ENCODE measurements at regions not wholly inside any gene's neighbourhood (a gene's known extent, or its start where the extent isn't known, plus 50 kb on each side); places are given as distances from the start of the nearest gene placed in this dataset.
"Not testable (repeated sequence)": the region's sequence is repeated elsewhere in the genome, so short reads cannot be mapped to it uniquely, and the experiment has no call there.

DNA sequence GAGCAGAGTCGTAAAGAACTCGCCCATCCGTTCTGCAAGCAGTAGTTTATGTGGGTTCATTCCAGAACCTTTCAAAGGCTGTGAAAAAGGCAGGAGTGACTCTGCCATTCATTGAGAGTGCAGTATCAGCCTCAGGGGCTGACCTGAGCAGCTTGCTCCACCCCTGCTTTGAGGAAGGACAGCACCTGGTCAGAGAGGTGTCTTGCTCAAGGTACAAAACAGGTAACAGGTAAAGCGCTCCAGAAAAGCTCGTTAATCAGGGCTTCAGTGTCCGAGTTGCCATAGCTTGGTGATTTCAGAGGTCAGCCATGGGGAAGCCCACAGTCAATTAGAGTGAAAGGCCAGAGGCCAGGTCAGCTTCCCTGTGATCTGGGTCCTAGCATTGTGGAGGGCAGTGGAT lies 251.1 kb downstream of the ABCC12 start:
- no peak for DNase-seq

DNA sequence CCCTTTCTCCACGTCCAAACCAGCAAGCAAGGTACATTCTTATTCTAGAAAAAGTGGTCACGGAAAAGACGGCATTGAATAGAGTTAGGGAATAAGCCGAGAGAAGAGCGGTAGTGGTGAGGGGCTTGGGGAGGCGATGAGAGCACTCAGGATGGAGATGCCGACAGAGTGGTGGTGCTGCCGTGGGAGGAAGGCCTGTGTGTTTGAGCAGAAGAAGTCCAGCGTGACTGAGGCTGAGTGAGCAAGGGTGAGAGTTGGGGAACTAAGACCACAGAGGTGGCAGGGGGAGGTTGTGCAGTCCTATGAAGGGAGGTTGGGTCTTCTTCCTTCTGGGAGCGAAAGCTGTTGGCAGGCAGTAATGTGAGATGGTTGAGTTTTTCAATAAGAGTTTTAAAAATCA lies 252.3 kb downstream of the ABCC12 start:
- DNase-seq = no peak

DNA sequence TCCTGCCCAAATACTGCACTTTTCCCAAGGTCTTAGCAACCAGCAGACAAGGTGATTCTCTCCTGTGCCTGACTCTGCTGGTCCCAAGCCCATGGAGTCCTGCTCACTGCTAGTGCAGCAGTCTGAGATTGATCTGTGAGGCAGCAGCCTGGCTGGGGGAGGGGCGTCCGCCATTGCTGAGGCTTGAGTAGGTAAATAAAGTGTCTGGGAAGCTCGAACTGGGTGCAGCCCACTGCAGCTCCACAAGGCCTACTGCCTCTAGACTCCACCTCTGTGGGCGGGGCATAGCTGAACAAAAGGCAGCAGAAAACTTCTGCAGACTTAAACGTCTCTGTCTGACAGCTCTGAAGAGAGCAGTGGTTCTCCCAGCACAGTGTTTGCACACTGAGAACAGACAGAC lies 258.7 kb downstream of the ABCC12 start:
- DNase-seq = not testable (repeated sequence)

DNA sequence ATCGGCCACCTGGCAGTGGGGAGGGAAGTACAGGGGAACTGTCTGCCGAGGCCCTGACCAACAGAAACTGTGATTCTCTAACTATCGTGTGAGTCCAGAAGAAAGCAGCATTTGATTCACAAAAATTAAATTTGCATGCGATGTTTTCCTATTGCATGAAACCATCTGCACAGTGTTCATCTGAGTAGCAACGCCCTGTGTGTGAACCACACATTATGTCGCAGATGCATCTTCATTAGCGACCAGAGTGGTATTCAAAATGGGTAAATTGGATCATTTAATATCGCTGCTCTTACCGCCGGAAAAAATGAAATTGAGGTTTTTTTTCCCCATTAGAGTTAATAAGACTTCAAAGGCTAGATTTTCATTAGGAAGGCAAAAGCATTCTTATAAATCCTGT lies 260.6 kb downstream of the ABCC12 start:
- DNase-seq = no peak

DNA sequence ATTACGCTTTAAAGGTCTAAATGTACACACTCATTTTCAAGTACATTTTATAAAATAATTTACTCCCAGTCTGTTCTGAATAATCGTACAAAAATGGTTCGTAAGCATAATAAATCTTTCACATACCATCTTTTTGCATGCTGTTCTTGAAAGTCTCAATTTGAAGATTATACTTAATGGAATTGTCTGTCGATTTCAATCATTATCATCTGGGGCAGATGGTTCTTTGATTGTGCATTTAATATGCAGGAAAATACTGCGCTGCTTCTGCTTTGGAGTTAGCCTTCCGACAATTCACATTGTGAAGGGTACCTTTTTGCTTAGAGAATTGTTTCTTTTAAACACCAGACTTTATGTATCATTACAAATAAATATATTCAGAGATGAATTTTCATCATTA lies 262.8 kb downstream of the ABCC12 start:
- DNase-seq = no peak

DNA sequence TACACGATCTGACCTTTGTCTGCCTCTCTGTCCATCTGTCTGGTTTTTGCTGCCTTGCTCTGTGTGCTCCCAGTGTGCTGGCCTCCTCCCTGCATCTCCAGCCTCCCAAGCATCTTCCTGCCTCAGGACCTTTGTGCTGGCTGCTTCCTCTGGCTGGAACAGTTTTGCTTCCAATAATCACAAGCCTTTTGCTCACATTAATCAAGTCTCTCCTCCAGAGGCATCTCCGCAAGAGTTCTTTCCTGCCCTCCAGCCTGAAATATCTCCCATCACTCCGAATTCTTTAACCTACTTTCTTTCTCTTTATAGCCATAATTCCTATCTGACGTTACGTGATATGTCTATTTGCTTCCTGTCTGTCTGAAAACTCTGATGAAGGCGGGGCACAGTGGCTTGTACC lies 267.1 kb downstream of the ABCC12 start:
- DNase-seq = no peak

DNA sequence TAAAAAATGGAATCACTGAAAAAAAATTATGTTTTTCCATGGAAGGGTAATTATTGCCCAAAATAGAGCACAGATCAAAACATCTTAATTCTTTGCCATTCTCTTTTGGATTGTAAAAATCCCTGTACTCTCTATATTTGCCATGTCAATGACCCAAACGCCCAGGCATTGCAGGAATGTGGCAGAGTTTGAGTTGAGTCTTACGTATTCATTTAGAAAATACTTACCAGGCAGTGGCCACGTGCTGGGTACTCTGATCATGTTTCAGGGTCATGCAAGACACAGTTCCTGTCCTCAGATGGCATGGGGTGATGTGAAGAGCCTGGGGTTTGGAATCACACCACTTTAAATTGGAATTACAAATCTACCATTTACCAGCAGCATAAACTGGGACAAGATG lies 267.7 kb downstream of the ABCC12 start:
- DNase-seq = no peak

DNA sequence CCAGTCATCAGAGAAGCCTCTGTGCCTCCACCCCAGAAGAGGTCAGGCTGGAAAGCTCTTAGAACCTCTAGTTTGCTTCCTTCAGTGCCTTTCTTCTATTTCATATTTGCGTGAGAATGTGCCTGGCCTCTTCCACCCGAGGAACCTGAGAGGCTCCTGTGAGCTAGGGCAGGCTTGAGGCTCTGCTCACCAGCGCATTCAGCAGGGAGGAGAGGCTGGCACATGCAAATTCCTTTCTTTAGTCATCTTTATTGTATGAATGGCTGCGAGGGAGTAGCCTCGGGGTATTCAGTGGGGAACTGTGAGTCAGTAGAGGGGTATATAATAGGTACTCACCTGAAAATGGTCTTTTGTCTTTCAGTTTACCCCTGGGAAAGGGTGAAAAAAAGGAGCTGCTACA lies 268.3 kb downstream of the ABCC12 start:
- no peak for DNase-seq

DNA sequence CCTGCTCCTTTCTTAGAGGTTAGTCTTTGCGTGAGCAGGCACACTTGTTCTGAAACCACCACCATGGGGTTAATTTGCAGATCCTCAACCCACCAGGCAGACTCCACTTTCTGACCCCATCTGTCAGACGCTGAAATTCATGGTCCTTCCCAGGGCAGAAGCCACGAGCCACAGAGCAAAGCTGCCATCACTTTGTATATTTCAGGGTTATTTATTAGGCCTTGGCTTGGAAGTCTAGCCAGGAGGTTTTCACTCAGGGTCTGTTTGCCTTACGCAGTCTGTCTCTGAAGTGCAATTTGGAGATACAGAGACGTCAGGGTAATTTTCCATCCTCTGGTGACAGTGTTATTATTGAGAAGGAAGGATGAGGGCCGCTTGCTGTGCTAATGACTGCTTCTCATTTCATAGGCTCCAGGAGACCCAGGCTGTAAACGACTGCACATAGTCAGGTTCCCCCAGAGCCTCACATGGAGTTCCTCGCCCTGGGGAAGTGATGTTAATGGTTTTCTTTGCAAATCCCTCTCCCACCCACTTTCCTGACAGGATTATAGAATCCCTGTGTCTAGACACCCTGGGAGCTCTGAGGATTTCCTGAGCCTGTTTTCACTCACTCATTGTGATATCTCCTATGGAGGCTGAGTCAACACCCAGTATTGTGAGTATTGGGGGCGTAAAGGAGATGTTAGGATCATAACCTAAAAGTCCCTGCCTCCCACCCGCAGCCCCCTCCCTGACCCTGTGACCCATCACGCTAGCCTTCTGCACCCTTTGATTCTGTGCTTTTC lies 269.0 kb downstream of the ABCC12 start:
- peak; percentile 21 for DNase-seq

DNA sequence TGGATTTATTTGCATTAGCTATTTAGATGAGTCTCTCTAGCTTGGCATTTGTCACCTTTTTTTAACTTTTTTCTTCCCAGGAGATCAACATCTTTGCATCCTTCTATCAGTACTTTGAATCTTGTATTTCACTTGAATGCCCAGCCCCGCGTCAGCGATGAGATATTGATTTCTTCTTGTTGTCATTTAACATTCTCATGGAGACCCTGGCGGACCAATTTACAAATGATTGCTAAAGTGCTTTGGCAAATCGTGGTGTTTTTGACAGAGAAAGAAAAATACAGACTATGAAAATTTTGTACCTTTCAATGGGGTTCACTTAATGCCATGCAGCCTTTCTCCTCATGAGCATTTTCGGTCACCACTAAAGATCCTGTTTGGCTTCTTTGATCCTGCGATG lies 269.7 kb downstream of the ABCC12 start:
- DNase-seq = no peak

DNA sequence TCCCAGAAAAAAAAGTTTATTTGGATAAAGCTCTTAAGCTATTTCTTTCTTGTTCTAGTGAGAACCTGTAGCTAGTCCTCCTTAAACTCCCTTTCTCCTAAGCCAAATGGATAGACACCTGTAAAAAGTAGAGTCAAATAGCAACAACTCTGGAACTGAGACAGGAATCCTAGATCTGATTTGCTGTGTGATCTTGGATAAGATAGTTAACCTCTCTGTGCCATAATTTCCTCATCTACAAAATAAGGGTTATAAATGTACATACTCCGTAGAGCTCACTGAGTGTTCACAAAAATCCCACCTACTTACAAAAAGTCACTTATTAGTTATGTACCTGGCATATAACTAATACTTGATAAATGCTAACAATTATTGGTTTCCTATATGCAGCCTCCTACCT lies 270.3 kb downstream of the ABCC12 start:
- DNase-seq = no peak

DNA sequence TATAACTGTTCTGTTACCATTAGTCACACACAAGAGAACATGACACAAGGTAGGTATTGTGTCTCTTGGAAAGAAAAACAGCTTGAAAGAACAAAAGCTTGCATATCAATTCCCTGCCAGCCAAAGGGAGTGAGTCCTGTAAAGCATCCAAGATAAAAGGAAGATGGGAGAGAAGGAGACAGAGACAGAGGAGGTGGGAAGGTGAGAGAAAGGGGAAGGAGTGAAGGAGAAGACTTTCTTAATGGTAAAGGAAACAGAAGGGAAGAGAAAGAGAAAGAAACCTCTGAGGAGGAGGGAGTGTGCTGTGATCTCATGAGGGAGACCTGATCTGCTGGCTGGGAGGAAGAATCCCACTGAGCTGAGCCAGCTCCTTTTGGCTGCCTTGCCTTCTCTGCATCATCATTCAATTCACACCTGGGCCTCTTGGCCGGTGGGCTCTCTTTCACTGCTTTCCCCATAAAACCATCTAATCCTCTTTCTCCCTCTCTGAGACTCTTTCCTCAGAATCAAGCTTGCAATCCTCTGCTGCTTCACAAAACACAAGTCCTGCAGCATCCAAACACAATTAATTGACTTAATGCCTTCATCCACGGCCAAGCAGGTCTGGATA lies 271.6 kb downstream of the ABCC12 start:
- no peak for DNase-seq

DNA sequence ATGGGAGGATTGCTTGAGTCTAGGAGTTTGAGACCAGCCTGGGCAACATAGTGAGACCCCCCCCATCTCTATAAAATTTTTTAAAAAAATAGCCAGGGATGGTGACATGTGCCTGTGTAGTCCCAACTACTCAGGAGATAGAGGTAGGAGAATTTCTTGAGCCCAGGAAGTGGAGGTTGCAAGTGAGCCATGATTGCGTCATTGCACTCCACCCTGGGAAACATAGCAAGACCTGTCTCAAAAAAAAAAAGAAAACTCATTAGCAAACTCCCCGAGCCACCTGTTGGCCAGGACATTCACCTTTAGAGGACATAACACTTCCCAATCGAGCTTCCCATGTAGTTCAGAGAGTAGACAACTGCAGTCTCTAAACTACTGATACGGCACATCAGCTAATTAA lies 274.2 kb downstream of the ABCC12 start:
- DNase-seq = no peak

DNA sequence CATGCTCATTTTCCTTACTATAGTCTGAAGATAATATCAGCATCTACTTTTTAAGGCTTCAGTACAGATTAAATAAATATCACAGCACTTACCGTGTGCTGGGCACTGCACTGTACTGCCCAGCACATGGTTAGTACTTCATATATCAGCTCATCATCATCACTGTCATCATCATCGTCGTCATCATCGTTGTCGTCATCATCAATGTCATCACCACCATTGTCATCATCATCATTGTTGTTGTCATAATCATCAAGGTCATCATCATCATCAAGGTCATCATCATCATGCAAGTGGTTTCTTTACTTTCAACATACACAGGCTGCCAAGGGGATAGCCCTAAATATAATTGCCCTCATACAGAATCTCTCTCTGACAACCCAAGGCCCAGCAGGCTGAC lies 275.1 kb downstream of the ABCC12 start:
- DNase-seq = no peak

DNA sequence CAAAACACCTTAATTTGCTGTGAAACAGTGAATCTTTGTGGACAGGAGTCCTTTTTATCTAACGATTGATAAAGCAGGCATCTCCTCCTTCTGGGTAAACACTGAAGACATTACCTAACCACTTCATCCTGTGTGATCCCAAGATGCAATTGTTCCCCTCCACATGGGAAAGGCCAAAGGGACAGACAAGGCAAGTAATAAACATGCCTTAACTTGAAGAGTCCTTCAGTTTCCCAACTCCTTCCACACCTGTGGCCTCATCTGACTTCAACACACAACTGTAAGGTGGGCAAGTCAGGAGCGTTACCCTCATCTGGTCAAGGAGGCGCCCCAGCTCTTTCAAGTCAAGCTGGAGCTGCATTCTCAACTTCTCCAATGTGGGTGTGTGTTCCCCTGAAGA lies 278.6 kb downstream of the ABCC12 start:
- no peak for DNase-seq

DNA sequence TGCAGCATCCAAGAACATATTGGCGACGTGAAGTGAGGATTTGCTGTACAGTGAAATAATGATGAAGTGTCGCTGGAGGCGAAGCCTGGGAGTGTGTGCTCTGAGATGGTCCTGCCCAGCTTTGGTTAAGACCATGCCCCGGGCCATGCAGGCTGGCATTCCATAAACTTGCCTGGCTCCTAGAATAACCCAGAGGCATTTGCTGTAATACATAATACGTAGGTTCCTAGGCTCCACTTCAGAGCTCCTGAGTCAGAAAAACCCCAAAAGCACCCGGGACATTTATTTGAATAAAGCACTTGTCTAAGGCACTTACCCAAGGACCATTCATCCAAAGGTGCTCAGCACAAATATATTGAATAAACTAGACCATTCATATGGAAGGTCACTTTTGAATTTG lies 279.3 kb downstream of the ABCC12 start:
- no peak for DNase-seq

DNA sequence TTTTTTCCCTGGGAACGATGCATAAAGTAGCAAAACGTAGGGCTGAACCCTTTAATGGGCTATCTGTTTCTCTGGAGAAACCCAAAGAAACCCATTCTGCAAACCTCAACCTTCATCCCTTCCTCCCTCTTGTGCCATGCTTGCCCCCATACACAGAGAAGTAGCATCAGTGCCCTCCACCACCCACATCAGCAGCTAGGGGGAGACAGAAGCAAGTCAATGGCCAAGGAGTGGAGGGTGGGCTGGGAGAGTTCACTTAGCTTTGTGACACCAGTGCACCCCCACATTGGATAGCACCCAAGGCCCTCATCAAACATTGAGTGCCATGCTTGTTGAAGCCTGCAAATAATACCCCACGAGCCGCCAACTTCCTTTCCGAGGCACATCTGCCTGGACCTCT lies 282.4 kb downstream of the ABCC12 start:
- DNase-seq = no peak

DNA sequence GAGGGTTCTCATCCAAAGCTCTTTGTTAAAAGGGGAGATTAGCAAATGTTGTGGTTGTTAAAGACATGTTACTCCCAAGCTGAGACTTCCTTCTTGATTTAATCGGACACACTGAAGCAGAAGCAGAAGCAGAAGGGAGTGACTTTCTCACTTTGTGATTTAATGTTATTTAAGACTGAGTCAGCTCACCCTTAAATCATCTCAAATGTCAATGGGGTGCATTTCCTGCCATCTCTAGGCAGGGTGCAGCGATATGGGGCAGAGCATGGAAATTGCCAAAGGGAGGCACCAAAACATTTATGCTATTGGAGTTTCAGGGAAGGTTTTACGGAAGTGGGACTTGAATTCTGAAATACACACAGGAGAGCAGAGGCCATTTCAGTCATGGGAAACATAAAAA lies 283.6 kb downstream of the ABCC12 start:
- DNase-seq = no peak

DNA sequence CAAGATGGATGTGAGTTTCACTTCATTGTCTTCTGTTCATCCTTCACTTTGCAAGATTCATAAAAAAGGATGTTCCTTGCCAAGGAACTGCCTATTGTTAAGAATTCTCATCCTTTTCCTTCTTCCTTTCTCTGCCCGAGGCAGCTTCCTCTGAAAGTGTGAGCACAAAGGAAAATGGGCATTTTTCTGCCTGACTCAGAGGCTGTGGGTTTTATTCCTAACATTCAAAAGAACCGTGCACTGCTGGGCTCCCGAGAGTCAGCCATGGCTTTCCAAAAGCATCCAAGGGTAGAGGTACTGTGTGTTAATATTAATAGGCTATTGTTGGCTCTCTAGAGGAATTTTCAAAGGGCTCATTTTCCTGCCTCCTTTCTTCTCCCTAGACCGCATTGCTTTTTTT lies 289.4 kb downstream of the ABCC12 start:
- no peak for DNase-seq

DNA sequence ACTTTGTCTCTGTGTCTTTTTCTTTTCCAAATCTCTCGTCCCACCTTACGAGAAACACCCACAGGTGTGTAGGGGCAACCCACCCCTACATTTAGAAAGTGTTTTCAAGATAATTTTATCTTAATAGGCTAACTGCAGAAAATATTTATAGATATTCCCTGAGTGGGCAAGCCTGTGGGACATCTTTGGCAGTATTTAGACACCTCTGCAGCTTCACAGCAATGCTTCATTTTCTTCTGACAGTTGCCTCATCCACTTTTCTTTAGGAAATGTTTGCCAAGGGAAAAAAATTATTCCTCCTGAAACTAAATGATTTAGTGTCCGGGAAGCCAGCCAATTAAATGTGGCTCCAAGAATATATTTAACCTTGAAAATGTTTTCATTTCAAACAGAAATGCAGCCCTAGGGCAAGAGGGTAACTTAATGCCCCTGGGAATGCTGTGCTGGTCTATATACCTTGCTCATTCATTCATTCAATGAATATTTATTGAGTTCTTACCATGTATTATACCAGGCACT lies 290.4 kb downstream of the ABCC12 start:
- no peak for DNase-seq

DNA sequence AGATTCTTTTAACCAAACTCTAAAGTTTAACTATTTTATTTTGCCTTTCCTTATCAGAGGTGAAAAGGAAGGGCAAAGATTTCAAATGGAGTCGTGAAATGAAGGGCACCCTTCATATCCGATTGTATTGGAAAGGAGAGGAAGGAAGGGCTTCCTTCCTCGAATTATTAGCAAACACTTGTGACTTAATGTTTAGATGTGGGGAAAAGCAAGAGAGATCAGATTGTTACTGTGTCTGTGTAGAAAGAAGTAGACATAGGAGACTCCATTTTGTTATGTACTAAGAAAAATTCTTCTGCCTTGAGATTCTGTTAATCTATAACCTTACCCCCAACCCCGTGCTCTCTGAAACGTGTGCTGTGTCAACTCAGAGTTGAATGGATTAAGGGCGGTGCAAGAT lies 291.5 kb downstream of the ABCC12 start:
- not testable (repeated sequence) for DNase-seq

DNA sequence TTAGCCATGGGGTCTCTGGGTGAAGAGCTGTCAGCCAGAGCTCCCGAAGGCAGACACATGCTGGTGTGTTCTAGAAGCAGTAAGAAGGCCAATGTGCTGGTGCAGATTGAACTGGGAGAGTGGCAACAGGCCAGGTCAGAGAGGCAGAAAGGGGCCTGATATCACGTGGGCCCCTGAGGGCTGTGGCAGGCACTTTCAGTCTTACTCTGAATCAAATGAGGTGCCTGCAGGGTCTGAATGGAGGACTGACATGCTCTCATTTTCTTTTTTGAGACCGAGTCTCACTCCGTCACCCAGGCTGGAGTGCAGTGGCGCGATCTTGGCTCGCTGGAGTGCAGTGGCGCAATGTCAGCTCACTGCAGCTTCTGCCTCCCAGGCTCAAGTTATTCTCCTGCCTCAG lies 293.8 kb downstream of the ABCC12 start:
- DNase-seq = no peak

DNA sequence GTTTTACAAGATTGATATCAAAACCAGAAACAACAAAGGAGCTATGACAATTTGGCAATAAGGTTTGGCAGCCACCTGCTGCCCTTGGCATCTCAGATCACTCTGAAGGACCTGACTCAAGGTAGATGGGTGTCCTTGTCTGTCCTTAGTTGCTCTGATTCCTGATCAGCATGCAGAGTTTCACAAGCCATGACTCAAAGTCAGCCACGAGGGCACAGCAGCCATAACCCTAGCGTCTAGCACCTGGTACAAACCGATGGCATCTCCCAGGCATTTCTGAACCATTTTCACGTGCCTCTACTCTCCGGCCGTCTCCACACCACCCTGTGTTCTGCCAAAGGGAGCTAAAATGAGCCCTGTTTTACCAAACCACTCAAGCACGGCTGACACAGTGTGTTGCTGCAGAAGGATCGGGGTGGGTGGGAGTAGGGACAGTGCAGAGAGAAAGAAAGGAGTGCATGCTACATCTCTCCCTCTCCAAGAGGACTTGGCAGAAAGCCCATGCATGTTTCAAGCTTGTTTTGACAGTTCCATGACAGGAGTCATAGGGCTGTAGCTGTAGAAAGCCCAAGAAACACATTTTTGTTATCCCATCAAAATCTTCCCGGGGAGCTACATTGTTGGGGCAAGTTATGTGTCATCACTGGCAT lies 297.3 kb downstream of the ABCC12 start:
- no peak for DNase-seq

DNA sequence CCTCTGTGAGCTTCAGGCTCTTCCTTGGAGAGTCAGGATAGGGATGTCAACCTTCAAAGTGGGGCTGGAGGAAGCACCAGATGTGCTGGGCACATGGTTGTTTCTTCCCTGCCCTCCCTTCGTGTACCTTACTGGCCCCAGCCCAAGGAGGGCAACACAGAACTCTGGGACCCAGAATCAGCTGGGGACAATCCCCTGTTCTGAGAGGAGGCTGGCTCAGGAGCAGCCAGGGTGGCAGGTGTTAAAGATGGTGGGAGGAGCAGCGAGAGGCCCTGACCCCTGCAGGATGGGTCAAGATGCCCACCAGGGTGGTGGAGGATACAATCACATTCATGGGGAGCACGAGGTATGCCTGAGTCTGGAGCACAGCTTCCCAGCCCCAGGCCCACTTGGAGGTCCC lies 300.4 kb downstream of the ABCC12 start:
- DNase-seq = no peak

Data from left kidney (tissue), 1 donor.